ENCODE measurements at regions not wholly inside any gene's neighbourhood (a gene's known extent, or its start where the extent isn't known, plus 50 kb on each side); places are given as distances from the start of the nearest gene placed in this dataset.
"Not testable (repeated sequence)": the region's sequence is repeated elsewhere in the genome, so short reads cannot be mapped to it uniquely, and the experiment has no call there.

DNA sequence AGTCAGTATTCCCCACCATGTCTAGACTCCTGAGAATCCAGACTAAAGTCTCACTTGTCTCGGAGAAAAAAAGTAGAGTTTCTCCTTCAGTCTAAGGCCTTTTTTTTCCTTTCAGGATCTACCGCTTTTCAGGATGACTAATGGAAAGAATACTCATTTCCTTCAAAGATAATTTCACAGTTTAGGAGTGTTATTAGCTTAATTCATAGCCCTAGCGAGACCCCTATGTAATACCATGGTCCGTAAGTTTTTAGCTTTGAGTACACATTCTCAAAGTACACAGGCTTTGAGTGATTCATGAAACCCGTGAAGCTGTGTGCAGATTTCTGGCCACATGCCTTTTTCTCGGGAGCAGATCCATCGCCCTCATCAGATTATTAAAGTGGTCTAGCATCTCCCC, 133.1 kb downstream of the SOX4 start:
- TF ChIP-seq, protein P1, sequence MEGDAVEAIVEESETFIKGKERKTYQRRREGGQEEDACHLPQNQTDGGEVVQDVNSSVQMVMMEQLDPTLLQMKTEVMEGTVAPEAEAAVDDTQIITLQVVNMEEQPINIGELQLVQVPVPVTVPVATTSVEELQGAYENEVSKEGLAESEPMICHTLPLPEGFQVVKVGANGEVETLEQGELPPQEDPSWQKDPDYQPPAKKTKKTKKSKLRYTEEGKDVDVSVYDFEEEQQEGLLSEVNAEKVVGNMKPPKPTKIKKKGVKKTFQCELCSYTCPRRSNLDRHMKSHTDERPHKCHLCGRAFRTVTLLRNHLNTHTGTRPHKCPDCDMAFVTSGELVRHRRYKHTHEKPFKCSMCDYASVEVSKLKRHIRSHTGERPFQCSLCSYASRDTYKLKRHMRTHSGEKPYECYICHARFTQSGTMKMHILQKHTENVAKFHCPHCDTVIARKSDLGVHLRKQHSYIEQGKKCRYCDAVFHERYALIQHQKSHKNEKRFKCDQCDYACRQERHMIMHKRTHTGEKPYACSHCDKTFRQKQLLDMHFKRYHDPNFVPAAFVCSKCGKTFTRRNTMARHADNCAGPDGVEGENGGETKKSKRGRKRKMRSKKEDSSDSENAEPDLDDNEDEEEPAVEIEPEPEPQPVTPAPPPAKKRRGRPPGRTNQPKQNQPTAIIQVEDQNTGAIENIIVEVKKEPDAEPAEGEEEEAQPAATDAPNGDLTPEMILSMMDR (IDR thresholded peaks at IDR 0.05; ENCODE audit: insufficient read depth, missing control alignments): no peak
- no peak for FAIRE-seq
- DNase-seq (ENCODE audit: insufficient read length, low spot score): no peak

- no peak for DNase-seq (ENCODE audit: insufficient read length, low spot score)
- TF ChIP-seq, protein P1 (IDR thresholded peaks at IDR 0.05; ENCODE audit: insufficient read depth, missing control alignments): no peak
- no peak for FAIRE-seq
These were observed 134.6 kb downstream of the SOX4 start for GRCh38 chr6:21728141-21728540.

GRCh38 chr6:21729431-21729830, 135.9 kb downstream of the SOX4 start:
- FAIRE-seq: no peak
- no peak for DNase-seq (ENCODE audit: insufficient read length, low spot score)
- TF ChIP-seq, protein P1 (IDR thresholded peaks at IDR 0.05; ENCODE audit: insufficient read depth, missing control alignments): no peak

DNA sequence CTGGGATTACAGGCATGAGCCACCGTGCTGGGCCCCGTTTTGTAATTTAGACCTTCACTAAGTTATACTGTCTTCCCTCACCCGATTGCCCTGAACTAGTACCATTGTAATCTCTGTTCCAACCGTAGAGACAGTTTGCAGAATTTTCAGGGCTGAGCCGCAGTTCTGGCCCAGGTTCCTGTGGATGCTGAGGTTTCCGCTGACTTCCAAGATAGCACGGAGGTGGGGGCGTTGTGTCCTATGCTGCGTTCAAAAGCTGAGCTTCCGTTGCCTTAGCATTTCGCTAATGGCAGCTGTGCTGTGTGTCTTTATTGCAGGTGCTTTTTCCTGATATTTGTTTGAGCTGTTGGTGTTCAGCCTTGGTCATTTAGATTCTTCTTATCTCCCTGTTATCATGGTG, 137.0 kb downstream of the SOX4 start:
- DNase-seq (ENCODE audit: insufficient read length, low spot score) (no peak), FAIRE-seq (no peak)
- TF ChIP-seq, protein P1 (IDR thresholded peaks at IDR 0.05; ENCODE audit: insufficient read depth, missing control alignments): no peak

DNA sequence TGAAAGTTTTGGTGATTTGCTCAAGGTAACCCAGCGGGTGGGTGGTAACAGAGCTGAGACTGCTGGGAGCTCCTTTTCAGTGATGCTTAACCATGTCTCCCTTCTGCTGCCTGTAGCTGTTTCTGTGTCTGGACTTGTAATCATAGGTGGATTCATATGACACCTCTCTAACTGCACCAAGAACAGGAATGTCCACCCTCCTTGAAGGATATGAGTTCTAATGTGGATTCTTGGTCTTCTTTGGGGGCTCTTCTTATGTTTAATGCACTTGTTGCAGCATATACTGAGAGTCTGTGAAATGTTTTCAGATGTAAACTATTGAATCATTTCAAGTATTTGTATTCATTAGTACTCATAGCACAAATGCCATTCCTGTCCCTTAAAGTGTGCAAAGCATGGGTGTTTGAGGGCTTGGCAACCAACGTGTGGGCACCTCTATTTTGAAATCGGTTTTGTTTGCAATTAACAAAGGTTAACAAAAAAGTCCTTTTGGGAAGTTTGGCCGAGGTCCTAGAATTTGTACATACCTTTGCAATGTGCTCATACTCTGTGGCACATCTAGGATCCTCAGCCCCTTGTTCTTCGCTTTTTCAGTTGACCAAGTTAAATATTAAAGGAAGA, 138.0 kb downstream of the SOX4 start:
- FAIRE-seq (no peak), DNase-seq (ENCODE audit: insufficient read length, low spot score) (no peak)
- TF ChIP-seq, protein P1 (IDR thresholded peaks at IDR 0.05; ENCODE audit: insufficient read depth, missing control alignments): no peak

DNA sequence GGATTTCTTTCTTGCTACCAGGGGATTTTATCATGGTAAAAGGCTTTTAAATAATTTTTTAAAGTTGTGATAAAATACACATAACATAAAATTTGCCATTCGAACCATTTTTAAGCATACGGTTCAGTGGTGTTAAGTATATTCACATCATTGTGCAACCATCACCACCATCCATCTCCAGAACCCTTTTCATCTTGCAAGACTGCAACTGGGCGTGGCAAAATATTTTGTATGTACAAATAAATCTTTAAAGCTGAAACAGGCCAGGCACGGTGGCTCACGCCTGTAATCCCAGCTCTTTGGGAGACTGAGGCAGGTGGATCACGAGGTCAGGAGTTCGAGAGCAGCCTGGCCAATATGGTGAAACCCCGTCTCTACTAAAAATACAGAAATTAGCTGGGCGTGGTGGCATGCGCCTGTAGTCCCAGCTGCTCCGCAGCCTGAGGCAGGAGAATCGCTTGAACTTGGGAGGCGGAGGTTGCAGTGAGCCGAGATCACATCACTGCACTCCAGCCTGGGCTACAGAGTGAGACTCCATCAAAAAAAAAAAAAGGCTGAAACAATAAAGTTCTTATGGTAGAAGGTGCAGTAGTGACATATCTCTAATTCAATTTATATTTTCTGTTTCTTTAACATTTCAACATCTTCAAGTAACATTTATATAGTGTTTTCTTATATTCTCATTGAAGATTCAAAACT, 138.6 kb downstream of the SOX4 start:
- FAIRE-seq; DNase-seq (ENCODE audit: insufficient read length, low spot score): not testable (repeated sequence)

- no peak for DNase-seq (ENCODE audit: insufficient read length, low spot score)
- FAIRE-seq: peak; percentile 60
- TF ChIP-seq, protein P1 (IDR thresholded peaks at IDR 0.05; ENCODE audit: insufficient read depth, missing control alignments): no peak
These were observed 139.2 kb downstream of the SOX4 start for GRCh38 chr6:21732731-21733130.
